ENCODE measurements at regions not wholly inside any gene's neighbourhood (a gene's known extent, or its start where the extent isn't known, plus 50 kb on each side); places are given as distances from the start of the nearest gene placed in this dataset.

DNA sequence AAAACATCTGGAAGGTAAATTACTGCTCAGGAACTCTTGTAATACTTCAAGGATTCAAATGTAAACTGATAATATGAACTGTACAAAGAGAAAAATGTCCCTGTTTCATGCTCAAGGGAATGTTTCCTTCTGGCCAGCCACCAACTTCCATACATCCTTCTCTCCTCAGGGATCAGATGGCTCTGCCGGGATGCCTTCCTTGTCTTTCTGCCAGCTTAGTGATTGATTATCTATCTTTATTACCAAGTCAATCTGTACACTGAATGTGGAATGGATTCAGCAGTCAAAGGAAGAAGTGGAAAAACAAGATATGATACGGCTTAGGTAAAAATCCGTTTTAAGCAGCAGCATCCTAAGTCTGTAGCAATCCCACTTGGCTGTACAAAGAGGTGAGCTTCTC lies 178.3 kb downstream of the PTN start:
- DNase-seq (no peak), ATAC-seq (no peak)
- Histone ChIP-seq H3K36me3 (ENCODE audit: insufficient read depth in 1 of 2, low read depth in 1 of 2) (no peaks in the 10 kb centered on the region), H3K9me3 (no peaks in the 10 kb centered on the region), H3K4me1 (no peaks in the 10 kb centered on the region), H3K4me3 (no peak overlapping the region), H3K27me3 (ENCODE audit: insufficient read depth in 3 of 3, low read length in 2 of 3) (no peaks in the 10 kb centered on the region), H3K27ac (no peak overlapping the region)
- TF ChIP-seq, protein P1, sequence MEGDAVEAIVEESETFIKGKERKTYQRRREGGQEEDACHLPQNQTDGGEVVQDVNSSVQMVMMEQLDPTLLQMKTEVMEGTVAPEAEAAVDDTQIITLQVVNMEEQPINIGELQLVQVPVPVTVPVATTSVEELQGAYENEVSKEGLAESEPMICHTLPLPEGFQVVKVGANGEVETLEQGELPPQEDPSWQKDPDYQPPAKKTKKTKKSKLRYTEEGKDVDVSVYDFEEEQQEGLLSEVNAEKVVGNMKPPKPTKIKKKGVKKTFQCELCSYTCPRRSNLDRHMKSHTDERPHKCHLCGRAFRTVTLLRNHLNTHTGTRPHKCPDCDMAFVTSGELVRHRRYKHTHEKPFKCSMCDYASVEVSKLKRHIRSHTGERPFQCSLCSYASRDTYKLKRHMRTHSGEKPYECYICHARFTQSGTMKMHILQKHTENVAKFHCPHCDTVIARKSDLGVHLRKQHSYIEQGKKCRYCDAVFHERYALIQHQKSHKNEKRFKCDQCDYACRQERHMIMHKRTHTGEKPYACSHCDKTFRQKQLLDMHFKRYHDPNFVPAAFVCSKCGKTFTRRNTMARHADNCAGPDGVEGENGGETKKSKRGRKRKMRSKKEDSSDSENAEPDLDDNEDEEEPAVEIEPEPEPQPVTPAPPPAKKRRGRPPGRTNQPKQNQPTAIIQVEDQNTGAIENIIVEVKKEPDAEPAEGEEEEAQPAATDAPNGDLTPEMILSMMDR (IDR thresholded peaks at IDR 0.05), result no peak
- 49 to 61% (median 50%) methylated on average over 3 of the region's 3 CpGs for WGBS, 3 donors
- intact Hi-C loops (cut with DNase I), result no loop called here

DNA sequence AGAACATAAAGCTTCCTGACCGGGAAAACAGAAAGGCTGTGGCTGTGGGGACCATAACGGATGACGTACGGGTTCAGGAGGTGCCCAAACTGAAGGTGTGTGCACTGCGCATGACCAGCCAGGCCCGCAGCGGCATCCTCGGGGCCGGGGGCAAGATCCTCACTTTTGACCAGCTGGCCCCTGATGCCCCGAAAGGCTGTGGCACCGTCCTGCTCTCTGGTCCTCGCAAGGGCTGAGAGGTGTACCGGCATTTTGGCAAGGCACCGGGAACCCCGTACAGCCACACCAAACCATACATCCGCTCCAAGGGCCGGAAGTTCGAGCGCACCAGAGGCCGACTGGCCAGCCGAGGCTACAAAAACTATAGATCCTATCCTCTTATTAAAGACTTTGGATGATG lies 179.3 kb downstream of the PTN start:
- H3K9me3 ChIP-seq, result no peaks in the 10 kb centered on the region
- no peak overlapping the region for H3K4me3 ChIP-seq
- 93 to 97% (median 96%) methylated on average over 21 of the region's 21 CpGs for WGBS, 3 donors
- DNase-seq (peak in 1 of 2 donors; percentile 34), ATAC-seq (no peak)
- intact Hi-C loops (cut with DNase I), result no loop called here
- TF ChIP-seq, protein P1 (IDR thresholded peaks at IDR 0.05), result no peak
- no peak overlapping the region for H3K27ac ChIP-seq
- no peaks in the 10 kb centered on the region for H3K36me3 ChIP-seq (ENCODE audit: insufficient read depth in 1 of 2, low read depth in 1 of 2)
- H3K4me1 ChIP-seq, result no peaks in the 10 kb centered on the region
- H3K27me3 ChIP-seq (ENCODE audit: insufficient read depth in 3 of 3, low read length in 2 of 3), result no peaks in the 10 kb centered on the region

DNA sequence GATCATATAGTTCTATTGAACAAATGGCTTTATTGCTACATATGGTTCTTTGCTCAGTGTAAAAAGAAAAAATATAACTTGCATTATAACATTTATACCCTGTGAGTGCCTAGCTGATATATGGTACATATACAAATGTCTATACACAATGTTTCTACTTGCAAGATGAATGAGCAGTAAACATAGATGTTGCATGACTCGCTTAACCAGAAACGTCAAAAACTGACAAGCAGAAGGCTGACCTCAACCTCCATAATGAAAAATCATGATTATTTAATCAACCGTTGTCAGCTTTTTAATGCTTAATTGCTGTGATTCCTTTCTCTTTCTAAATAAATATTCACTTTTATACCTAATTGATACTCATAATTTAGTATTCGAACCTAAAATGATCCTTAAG lies 183.3 kb downstream of the PTN start:
- intact Hi-C loops (cut with DNase I), result no loop called here
- DNase-seq (no peak), ATAC-seq (no peak)
- Histone ChIP-seq H3K27ac (no peak overlapping the region), H3K4me1 (no peaks in the 10 kb centered on the region), H3K4me3 (no peak overlapping the region), H3K36me3 (ENCODE audit: insufficient read depth in 1 of 2, low read depth in 1 of 2) (no peaks in the 10 kb centered on the region), H3K27me3 (ENCODE audit: insufficient read depth in 3 of 3, low read length in 2 of 3) (no peaks in the 10 kb centered on the region), H3K9me3 (no peaks in the 10 kb centered on the region)
- TF ChIP-seq, protein P1 (IDR thresholded peaks at IDR 0.05), result no peak
- 85 to 89% (median 88%) methylated on average over 4 of the region's 4 CpGs for WGBS, 3 donors

DNA sequence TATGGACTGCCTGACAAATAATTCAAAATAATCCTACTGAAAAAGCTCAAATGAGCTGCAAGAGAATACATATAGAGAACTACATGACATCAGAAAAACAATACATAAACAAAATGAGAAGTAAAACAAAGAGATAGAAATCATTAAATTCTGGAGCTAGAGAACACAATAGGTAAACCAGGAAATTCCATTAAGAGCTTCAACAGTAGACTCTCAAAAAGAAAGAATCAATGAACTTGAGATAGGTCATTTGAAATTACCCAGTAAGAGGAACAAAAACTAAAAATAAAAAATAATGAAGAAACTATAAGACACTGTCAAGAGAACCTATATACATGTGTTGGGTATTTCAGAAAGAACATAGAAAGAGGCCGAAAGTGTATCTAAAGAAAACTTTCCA lies 186.3 kb downstream of the PTN start:
- no peak for ATAC-seq
- no peak for DNase-seq
- H3K4me1 ChIP-seq, result no peaks in the 10 kb centered on the region
- no peaks in the 10 kb centered on the region for H3K36me3 ChIP-seq (ENCODE audit: insufficient read depth in 1 of 2, low read depth in 1 of 2)
- H3K27me3 ChIP-seq (ENCODE audit: insufficient read depth in 3 of 3, low read length in 2 of 3), result no peaks in the 10 kb centered on the region
- WGBS, 3 donors, result 90 to 100% (median 93%) methylated on average over 1 of the region's 1 CpG
- intact Hi-C loops (cut with DNase I), result no loop called here
- H3K9me3 ChIP-seq, result no peaks in the 10 kb centered on the region
- H3K4me3 ChIP-seq, result no peak overlapping the region
- TF ChIP-seq, protein P1 (IDR thresholded peaks at IDR 0.05), result no peak
- H3K27ac ChIP-seq, result no peak overlapping the region

DNA sequence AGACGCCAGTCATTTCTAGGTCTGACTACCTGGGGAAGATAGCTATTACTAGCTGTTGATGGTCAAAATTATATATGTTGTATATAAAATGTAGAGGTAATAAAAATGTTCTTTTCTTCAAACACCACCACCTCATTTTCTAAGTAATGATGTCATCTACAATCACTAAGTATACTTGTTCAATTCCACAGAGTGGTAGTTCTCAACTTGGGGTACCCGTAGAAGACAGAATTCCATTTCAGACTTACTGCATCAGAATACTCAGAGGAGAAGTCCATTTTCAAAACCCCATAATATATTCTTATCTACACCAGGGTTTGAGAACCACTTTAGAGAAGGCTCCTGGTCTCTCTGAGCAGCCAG lies 191.9 kb downstream of the PTN start:
- Histone ChIP-seq H3K9me3 (no peaks in the 10 kb centered on the region), H3K4me1 (no peaks in the 10 kb centered on the region), H3K27ac (no peak overlapping the region), H3K4me3 (no peak overlapping the region), H3K36me3 (ENCODE audit: insufficient read depth in 1 of 2, low read depth in 1 of 2) (no peaks in the 10 kb centered on the region), H3K27me3 (ENCODE audit: insufficient read depth in 3 of 3, low read length in 2 of 3) (no peaks in the 10 kb centered on the region)
- intact Hi-C loops (cut with DNase I), result no loop called here
- no peak for DNase-seq
- TF ChIP-seq, protein P1 (IDR thresholded peaks at IDR 0.05), result no peak
- WGBS, 3 donors, result 91 to 98% (median 95%) methylated on average over 2 of the region's 2 CpGs
- no peak for ATAC-seq

All from psoas muscle (tissue), 7 donors.